Stimulated activated CD8-positive, alpha-beta memory T cell treated with anti-CD3 and anti-CD28 coated beads, Interleukin-15, amount 100 ng/mL, for 48 hours (primary cell): ENCODE measurements at regions not wholly inside any gene's neighbourhood (a gene's known extent, or its start where the extent isn't known, plus 50 kb on each side); places are given as distances from the start of the nearest gene placed in this dataset.

Experiments used
- DNase-seq, 2 donors: peaks; one replicate each; pipeline ENCODE4 v3.0.0-alpha.2; 2020; ENCODE audit warnings: low read depth in 2 of 2

- DNase-seq: no peak
These were observed 372.6 kb downstream of the RPRM start for GRCh38 chr2:153105829-153106578.

GRCh38 chr2:153101187-153101586 lies 377.4 kb downstream of the RPRM start:
- no peak for DNase-seq

GRCh38 chr2:153100151-153100550 lies 378.4 kb downstream of the RPRM start:
- no peak for DNase-seq

- no peak for DNase-seq
These were observed 379.7 kb downstream of the ARL6IP6 start for GRCh38 chr2:153098073-153098472.

GRCh38 chr2:153096272-153096671 lies 377.9 kb downstream of the ARL6IP6 start:
- no peak for DNase-seq

GRCh38 chr2:153091344-153091743 lies 372.9 kb downstream of the ARL6IP6 start:
- no peak for DNase-seq

- no peak for DNase-seq
These were observed 360.9 kb downstream of the ARL6IP6 start for GRCh38 chr2:153079315-153079714.

GRCh38 chr2:153077311-153077710 lies 358.9 kb downstream of the ARL6IP6 start:
- no peak for DNase-seq

- DNase-seq: no peak
These were observed 355.8 kb downstream of the ARL6IP6 start for GRCh38 chr2:153074207-153074606.

- DNase-seq: no peak
These were observed 354.4 kb downstream of the ARL6IP6 start for GRCh38 chr2:153072813-153073212.

GRCh38 chr2:153072077-153072476 lies 353.7 kb downstream of the ARL6IP6 start:
- no peak for DNase-seq

GRCh38 chr2:153071090-153071489 lies 352.7 kb downstream of the ARL6IP6 start:
- DNase-seq: no peak

GRCh38 chr2:153068915-153069314 lies 350.5 kb downstream of the ARL6IP6 start:
- no peak for DNase-seq

- no peak for DNase-seq
These were observed 349.6 kb downstream of the ARL6IP6 start for GRCh38 chr2:153068052-153068451.

- DNase-seq: no peak
These were observed 341.1 kb downstream of the ARL6IP6 start for GRCh38 chr2:153059338-153060052.

- DNase-seq: no peak
These were observed 339.3 kb downstream of the ARL6IP6 start for GRCh38 chr2:153057743-153058142.

GRCh38 chr2:153055182-153055581 lies 336.8 kb downstream of the ARL6IP6 start:
- DNase-seq: no peak

- no peak for DNase-seq
These were observed 334.6 kb downstream of the ARL6IP6 start for GRCh38 chr2:153052807-153053559.

GRCh38 chr2:153047220-153047619 lies 328.8 kb downstream of the ARL6IP6 start:
- no peak for DNase-seq

GRCh38 chr2:153043385-153043784 lies 325.0 kb downstream of the ARL6IP6 start:
- DNase-seq: no peak

- no peak for DNase-seq
These were observed 310.2 kb downstream of the ARL6IP6 start for GRCh38 chr2:153028626-153029025.

GRCh38 chr2:153027533-153027932 lies 309.1 kb downstream of the ARL6IP6 start:
- DNase-seq: no peak

GRCh38 chr2:153020201-153020600 lies 301.8 kb downstream of the ARL6IP6 start:
- DNase-seq: no peak
